Stimulated activated CD4-positive, alpha-beta T cell treated with anti-CD3 and anti-CD28 coated beads, Interleukin-1b, Interleukin-23, amount 100 ng/mL, for 4 hours (primary cell): ENCODE measurements at regions not wholly inside any gene's neighbourhood (a gene's known extent, or its start where the extent isn't known, plus 50 kb on each side); places are given as distances from the start of the nearest gene placed in this dataset.

Experiments
- DNase-seq, 2 donors: peaks; one replicate each; pipeline ENCODE4 v3.0.0-alpha.2; 2020; ENCODE audit warnings: low read depth in 2 of 2

DNA sequence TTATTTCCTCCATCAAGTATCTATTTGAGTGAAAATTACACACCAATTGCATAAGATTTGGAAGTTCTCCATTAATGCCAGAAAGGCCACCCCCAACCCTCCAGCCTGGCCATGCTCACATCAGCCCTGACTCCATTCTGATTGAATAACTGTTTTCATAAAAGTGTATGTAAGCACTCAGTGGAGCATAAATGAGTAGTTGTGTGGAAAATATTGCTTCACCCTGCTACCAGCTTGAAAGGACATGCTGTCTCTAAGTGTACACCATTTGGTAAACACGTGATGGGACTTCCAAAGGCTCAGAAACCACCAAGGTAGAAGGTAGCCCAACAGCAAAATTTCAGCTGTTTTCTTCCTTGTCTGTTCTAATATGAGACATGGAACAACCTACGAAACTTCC, 393.8 kb downstream of the ZNF385D start:
- DNase-seq, result no peak

DNA sequence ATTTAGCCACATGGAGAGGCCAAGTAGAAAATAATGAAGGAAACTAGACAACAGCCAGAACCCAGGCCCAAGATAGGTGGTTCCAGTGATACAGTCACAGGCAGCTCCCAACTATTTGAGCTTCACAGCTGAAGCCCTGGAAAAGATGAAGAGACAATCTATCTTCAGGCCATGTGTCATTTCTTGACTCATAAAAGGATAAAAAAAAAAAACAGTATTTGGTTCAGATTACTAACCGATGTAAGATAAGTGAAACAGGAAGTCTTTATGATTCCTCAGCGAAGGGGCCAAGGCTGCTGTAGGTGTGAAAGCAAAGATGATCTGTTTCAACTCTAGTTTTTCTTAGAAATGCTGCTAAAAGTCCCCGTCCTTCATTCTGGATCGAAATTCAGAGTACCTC, 394.6 kb downstream of the ZNF385D start:
- no peak for DNase-seq

DNA sequence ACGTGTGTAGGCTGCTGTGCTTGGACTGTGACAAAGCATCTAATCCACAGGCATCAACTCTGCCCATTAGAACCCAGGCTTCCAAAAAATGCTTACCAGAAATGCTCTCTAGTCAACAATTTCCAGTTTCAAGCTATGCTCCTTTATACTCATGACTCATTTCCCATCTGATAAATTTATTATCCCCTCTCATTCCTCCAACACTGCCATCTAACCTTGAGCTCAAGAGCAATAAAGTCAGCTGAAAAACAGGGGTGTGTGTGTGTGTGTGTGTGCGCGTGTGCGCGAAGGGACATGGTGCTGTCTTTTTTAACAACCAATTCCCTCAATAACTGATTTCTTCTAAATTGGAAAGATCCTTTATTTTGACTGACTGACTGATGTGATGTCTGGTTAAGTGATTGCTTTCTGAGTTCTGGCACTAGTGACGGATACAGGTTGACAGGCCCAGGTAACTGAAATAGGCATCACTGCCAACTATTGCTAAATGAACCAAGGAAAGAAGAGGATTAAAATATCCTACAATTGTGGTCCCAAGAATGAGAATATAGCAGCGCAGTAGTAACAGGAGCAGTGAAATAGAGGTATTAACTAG, 405.5 kb downstream of the ZNF385D start:
- no peak for DNase-seq

DNA sequence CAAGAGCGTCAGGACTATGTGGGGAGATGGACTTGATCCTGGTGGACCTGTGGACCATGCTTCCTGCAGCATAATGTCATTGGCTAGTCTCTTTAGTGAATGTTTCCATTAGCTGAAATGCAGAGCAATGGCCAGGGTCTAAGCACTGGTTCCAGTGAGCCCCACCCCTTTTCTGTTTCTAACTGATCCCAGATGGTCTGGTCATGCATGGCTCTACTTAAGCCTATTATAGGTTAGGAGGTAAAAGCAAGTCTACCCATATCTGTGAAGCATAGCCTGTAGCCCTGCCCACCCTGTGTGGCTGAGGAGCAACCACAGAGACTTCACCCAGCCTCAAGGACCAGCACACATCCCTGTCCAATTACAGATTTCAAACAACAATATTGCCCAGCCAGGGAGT, 419.2 kb downstream of the ZNF385D start:
- no peak for DNase-seq

DNA sequence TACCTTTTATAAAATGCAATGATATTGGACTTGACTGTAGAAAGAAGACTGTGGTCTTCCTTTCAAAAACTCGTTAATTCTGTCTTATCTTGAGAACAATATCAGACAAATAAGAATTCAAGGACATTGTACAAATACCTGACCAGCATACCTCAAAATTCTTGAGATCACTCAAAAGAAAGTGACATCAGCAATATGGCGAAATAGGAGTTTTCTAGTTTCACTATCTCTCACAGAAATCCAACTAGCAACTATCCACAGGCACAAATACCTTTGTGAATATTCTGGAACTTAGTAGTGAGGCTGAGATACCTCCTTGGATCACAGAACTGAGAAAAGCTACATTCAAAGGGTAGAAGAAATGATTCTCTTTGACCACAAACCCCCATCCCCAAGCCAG, 419.7 kb downstream of the ZNF385D start:
- no peak for DNase-seq

DNA sequence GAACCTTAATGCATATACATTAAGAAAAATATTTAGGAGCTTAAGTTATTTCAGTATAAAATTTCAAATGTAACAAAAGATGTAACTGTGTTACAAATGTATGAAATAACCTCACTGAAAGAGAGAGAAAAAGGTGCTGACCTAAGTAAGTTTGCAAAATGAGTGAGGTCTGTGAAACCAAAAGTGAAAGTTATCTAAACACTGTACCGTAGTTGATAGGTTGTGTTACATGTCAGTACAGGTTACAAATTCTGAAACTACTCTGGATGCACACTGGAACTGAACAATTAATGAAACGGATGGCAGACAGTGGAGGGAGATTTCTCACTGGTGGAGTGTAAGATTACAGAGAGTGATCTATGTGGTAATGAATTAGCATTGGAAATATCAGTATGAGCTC, 420.7 kb downstream of the ZNF385D start:
- no peak for DNase-seq

DNA sequence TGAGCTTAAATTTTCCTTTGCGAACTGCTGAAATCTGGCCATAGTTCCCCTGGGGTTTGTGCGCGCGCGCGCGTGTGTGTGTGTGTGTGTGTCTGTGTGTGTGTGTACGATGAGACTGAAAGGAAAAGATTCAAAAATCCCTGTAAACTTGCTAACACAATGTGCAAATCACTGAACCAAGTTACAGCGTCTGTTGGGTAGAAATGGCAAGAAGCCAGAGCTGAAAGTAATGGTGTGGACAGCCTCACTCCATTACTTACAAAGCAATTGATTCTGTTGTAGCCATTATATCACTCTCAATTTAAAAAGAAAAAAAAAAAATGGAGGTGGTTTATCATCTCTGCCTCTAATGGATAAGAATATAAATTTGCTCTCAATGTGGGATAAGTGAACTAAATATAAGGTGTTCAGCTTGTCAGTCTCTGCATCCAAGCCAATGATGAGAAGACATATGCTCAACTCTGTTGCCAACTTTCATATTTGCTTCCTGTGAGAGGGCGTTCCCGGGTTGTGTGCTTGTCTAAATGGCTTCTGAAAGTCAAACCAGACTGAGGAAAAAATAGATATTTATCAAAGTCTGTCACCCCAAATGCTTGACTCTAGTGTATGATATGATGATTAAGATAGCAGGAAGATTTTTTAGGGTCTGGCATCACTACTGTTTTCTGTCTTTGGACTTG, 422.2 kb downstream of the ZNF385D start:
- DNase-seq, result no peak

DNA sequence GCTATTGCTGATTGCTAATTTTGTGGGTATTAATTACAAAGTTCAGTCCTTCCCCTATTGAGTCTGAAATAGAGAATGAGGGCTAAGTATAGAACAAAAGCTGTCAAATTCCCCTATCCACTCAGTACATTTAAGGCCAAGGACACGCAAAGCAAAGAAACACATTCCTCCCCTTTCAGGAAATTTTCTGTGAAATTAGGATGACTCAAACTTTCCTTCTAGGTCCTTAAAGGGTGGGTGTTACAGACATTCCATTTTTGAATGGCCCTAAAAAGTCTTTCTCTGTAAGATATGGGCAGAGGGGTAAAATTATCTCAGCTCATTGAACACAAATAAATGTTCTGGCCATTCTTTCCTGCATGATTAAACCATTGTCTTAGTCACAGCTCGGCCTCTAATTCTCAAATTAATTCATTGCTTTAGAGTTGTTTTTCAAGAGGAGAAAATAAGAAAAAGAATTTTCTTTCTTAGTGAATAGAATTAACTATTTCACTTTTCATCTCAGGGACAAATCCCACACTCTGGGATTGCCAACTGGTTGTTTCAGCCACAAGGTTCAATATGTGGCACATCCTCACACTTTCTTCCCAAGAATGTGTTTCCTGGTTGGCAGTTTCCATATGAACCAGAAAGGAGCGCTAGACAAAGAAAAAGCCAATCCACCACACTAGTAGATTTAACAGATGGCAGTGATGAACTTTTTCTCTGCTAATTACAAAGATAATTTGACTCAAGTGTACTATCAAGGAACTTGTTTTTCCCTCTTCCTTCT, 424.1 kb downstream of the ZNF385D start:
- no peak for DNase-seq

DNA sequence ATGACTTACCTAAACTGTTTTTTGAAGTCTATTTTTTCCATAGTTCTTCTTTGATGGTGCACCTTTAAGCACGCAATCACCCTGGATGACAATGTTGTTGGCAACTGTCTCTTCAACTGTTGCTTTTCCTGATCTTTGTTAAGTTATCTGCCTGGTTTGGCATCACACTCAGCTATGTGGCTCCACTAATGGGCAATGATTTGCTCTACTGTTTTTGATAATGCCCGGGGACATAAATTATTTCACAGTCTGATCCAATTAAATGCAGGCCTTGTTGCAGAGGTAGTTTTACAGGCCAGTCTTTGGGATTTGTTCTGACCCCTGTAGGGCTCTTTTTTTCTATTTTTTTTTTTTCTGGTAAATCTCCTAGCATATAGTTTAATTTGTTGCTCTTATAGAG, 436.3 kb downstream of the ZNF385D start:
- DNase-seq, result no peak

DNA sequence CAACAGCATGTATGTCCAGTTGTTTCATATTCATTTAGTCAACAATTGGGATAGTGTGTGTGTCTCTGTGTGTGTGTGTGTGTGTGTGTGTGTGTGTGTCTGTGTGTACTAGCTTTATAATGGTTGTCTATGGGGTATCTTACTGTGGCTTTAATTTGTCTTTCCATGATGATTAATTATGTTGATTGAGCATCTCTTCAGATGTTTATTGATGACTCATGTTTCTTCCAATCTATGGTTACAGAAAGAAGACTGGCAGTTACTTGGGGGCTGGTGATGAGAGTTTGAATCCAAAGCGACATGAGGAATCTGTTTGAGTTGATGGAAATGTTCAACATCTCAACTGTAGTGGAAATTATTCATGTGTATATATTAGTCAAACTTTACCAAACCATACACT, 440.1 kb downstream of the ZNF385D start:
- DNase-seq, result no peak

DNA sequence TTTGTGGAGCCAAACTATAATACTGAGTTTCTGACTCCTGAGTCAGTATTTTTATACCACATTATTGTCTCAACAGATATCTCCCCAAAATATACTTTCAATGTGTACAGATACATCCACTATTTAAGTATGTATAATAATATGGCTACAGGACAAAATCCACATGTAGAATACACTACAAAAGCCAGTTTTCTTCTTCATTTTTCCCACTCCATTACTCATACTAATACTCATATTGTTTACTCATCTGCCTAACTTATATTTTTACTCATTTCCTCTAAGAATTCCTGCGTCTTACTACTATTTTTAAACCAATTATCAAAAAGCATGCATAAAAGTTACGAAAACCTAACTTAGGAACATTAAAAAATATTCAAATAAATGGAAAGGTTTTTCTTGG, 440.8 kb downstream of the ZNF385D start:
- DNase-seq, result no peak

DNA sequence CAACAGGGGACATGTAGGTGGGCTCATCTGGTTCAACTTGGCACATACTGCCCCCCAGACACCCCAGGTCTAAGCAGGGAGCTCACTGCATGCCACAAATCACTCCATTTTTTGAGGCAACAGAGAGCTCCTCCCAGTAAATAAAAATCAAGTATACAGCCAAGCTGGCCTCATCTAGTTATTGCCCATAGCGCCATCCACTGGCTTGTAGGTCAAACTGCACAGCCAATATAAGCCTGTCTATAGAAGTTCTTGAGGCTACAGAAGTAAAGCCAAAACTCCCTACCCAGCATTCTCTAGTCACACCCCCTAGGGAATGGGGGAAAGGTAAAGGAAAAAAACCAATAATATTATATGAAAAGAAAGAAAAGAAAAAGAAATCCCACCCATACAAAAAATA, 453.7 kb downstream of the ZNF385D start:
- DNase-seq, result no peak

DNA sequence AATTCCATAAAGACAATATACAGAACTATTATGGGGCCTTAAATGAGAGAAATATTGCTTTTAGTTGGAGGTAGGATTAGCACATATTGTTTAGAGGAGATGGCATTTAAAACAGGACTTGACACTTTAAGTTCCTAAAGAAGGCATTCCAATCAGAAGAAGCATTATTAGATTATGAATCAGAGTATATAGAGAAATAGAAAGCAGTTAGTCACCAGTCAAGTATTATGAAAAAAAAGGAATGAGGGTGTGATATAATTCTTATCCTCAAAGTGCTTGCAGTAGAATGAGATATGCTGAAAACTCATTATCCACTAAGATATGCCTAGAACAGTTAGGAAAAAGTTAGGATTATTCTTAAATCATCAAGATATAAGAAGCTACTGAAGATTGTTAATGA, 456.2 kb downstream of the ZNF385D start:
- DNase-seq, result no peak

DNA sequence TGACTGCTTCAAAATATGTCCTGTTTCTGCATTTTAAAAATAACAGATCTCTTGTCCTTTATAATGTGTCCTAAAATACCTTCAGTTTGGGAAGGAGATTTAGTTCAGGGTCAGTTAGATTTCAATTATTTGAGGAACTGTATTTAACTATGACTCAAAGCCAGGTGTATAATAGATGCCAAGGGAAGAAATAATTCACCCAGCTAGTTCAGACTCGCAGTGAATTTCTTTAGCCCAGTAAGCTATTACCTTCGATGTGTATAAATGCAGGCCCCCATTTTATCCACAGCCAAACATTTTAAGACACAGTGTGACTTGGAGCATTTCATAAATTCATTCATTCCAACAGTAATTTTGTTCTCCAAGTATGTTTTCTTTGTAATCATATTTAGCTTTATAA, 458.0 kb downstream of the ZNF385D start:
- DNase-seq, result no peak

DNA sequence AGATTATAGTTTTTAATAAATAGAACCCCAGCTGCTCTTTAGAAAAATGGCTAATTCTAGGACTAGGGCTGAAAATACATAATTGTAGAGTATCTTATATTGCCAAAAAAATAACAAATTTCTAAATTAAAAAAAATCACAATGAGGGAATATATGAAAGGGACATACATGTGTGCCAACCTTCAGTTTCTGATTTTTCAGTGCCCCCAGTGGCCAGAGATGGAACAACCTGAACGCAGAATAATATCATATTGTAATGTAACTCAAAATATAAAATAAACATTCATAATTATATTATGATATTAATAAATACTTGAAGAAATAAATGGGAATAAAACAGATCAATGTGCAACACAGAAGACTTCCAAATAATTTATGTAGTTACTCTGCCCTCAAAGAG, 460.5 kb downstream of the ZNF385D start:
- DNase-seq, result no peak

DNA sequence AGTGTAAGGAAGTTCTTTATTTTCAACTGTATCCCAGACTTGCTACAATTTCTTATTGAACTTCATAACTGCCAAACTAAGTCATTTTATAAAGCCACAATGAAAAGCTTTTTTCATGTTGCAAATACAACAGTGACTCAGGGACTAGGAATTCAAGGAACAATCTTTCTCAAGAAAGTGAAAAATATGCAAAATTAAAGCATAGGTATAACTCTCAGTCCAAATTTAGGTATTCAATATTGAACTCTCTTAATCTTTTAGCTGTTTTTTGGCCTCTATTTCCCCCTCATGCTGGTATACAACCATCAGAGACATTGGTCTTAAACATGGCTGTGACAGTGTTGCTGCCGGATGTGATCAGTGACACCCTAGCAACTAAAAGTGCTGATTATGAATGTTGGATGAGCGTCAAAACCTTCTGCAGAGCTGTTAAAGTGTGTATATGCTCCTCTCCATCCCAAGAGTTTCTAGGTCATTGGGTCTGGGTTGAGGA, 476.9 kb downstream of the ZNF385D start:
- no peak for DNase-seq

DNA sequence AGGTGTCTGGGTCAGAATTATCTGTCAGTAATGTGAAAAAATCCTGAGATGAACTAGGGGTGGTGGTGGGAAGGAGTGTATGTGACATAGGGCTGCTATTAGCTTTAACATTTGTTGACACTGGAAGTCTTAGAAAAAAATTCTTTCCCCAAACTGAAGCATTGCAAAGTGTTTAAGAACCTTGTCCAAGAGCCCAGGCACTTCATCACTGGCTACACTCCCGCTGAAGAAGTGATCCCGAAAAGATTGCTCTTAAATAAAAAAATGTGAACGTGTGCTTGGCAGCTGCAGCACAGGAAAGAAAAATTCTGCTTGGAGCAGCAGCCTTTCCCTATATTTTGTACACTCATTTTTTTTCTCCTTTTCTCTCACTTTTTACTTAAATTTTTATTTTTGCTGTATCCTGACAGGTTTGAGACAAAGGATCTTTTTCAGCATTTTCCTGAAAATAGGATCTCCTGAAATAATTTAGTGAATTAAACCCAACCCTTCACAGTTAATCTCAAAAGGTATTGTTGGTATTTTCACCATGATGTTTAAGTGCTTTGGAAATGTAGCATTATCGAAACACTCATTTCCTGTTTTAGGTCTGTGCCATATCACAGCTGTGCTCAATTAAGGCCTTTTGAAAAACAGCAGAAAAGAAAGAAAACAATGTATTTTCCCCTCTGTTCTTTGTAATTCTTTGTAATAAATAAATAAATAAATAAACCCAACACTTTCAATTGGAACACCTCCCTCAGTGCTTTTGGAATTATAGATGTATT, 477.6 kb downstream of the ZNF385D start:
- DNase-seq, result no peak

DNA sequence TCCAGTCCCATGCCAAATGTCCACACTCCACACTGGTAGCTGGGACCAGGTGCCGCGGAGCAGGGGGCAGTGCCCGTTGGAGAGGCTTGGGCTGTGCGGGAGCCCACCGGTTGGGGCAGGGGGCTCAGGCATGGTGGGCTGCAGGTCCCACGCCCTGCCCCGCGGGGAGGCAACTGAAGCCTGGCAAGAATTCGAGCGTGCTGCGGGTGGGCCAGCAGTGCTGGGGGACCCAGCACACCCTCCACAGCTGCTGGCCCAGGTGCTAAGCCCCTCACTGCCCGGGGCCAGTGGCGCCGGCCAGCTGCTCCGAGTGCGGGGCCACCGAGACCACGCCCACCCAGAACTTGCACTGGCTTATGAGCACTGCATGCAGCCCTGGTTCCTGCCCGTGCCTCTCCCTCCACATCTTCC, 479.4 kb downstream of the ZNF385D start:
- no peak for DNase-seq

DNA sequence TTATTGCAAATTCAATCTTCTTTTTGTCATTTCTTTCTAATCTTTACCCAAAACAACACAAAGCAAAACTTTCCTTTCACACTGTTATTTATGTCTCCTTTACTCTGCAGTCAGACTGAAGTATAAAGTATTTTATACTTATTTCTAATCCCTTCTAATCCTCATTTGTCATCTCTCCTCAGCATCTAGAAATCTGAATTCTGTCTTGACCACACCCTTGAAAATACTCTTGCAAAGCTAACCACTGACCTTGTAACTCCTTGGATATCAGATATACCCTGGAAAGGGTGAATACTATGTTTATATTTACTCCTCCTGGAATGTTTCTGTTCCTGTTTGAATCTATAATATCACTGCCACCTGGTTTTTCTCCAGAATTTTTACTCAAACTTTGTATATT, 481.1 kb downstream of the ZNF385D start:
- DNase-seq, result no peak

DNA sequence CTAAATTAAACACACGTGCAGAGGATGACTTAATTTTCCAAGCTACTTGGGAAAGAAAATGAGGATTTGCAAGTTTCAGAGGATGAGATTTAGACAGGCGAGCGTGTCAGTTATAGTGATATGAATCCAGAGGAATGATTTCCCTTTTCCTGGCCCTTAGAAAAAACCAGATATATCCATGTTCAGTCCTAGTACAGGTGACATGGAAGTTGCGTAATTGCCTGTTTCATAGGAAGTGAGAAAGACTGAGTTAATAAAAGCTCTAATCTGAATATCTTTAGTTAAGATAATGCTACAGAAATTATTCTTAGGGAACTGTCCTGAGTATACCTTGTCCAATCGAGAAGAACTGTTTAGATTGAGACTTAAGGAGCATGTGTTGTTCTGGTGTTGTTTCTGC, 490.5 kb downstream of the ZNF385D start:
- no peak for DNase-seq

DNA sequence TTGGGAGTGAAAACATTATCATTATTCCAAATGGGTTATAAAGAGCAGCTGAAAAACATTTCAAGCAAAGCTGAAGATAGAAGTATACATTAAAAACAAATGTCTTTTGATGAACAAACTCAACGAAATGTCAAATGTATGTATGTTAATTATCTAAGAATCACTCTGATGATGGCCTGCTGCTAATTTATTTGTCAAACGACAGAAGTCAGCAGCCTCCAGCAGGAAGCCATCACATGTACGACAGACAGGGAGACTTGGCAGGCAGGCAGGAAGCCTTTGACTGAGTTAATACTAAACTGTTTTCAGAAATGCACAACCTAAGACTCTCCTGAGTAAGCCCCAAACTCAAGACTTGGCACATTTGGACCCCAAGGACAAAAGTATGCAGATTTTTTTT, 491.1 kb downstream of the ZNF385D start:
- DNase-seq, result no peak

DNA sequence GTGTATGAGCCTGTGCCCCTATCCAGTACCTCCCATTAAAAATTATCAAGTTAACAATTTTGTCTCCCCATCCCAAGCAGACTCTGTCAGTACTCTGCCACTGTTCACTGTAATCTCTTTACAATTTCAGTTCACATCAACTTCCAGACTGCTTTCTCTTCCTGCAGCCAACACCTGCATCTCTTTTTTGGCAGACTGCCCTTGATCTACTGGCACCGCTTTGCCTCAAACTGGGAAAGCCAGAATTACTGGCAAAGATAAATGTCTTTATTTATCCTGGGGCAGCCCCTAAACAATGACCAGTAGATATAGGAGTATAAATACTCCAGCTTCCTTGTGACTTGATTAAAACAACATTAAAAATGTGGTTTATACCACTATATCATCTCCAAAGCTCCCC, 494.1 kb downstream of the ZNF385D start:
- no peak for DNase-seq
